NCI-H1105 treated with DMSO at 0.1 percent for 48 hours (cell line): ENCODE measurements at regions not wholly inside any gene's neighbourhood (a gene's known extent, or its start where the extent isn't known, plus 50 kb on each side); places are given as distances from the start of the nearest gene placed in this dataset.
"Not testable (repeated sequence)": the region's sequence is repeated elsewhere in the genome, so short reads cannot be mapped to it uniquely, and the experiment has no call there.

Experiments
- DNase-seq: peaks from one replicate; lab custom pipeline; 2025; lab: John Stamatoyannopoulos, UW

DNA sequence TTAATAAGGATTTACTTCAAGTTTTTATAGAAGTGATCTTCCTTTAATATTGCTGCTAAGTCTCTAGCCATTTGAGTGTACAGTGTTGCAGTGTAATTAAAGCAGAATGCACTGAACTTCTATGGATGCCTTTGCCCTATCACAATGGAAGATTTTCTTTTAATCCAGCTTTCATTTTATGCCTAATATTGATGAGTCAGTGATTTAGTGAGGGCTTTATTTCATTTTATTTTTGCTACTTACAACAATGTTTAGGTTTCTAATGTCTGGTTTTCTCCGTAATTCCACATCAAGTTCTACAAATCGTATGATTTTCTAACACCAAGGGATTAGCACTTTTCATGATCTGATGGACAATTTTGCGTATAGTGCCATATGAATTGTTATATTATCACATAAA lies 504.1 kb downstream of the PCDH11X start:
- DNase-seq, result no peak

DNA sequence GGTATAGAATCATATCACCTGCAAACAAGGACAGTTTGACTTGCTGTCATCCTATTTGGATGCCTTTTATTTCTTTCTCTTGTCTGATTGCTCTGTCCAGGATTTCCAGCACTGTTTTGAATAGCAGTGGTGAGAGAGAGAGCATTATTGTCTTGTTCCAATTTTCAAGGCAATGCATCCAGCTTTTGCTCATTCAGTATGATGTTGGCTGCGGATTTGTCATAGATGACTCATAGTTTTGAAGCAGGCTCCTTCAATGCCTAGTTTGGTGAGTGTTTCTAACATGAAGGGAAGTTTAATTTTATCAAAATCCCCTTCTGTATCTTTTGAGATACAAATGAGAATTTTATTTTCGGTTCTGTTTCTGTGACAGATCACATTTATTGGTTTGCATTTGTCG lies 518.9 kb downstream of the PCDH11X start:
- not testable (repeated sequence) for DNase-seq

DNA sequence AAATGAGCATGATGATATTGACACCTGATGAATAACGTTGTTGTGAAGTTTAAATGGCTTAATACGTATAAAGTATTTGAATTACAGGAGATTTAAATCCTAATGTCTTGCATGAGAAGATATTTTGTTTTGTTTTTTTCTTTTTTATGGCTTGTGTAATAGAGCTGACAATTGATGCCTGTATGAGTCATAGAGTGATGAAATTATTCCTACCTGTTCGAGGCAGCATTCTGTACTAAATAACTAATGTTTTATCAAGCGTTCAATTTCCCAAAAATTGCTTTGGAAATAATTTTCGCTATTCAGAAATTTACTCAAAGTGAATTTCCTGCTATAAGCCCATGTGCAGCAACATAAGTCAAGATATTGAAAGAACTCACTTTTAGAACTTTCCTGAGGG lies 554.0 kb downstream of the PCDH11X start:
- DNase-seq, result not testable (repeated sequence)

DNA sequence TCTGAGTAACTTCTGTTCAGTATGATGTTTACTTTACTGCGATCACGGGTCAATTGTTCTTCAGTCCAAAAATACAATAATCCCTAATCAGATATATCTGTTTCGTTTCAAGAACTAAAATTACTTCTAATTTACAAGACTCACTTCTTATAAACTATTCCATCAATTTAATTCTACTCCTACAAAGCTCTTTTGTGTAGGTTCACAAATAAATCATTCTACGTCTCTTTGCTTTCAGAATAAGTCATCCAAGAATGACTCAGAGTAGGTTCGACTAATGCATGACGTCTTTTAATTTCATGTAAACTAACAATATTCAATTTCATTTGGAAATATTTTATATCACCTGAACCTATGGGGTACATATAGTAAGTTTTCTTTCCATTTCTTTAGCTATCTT lies 571.9 kb downstream of the PCDH11X start:
- not testable (repeated sequence) for DNase-seq

DNA sequence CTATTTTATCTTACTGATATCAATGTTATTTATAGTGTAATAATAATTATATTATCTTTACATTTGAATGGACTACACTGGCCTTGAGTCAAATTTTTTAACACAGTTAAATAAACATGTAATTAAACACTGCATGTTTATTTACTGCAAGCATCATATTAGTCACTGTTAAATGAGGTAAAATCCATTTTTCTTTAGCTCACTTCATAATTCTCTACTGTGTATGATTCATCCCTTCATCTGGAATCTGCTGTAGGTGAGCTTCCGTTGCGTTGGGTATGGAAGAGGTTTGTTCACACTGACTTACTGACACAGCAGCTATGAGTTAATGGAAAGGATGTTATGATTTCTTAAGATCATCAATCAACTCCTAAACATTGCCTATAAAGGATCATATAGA lies 572.3 kb downstream of the PCDH11X start:
- DNase-seq, result no peak
